Right cardiac atrium (tissue), 5 donors: ENCODE measurements at regions not wholly inside any gene's neighbourhood (a gene's known extent, or its start where the extent isn't known, plus 50 kb on each side); places are given as distances from the start of the nearest gene placed in this dataset.

Experiments used
- ATAC-seq, 2 donors: fragments of 200-7000 bp; cut with Tn5 transposase; one replicate each; pipeline versions ENCODE4 v1.8.0 to v1.9.1; 2020; ENCODE audit warnings: moderate library complexity in 2 of 2, mild to moderate bottlenecking in 1 of 2
- DNase-seq, 3 donors: peaks; one replicate each; pipeline ENCODE4 v3.0.0-alpha.2; 2020
- H3K27ac ChIP-seq: one replicate; pipeline ENCODE4 v1.5.1; 2013; ENCODE audit warnings: mild to moderate bottlenecking, low read length, control low read depth, moderate library complexity
- H3K27me3 ChIP-seq: one replicate; pipeline ENCODE4 v1.6.1; 2013; ENCODE audit not compliant: control insufficient read depth, insufficient read depth
- H3K4me1 ChIP-seq: one replicate; pipeline ENCODE4 v1.6.1; 2013; ENCODE audit warnings: low read length; ENCODE audit not compliant: control insufficient read depth, insufficient read depth
- H3K4me3 ChIP-seq: one replicate; pipeline ENCODE4 v1.5.1; 2013; ENCODE audit warnings: low read length, control low read depth
- H3K9me3 ChIP-seq: one replicate; pipeline ENCODE4 v1.6.1; 2013; ENCODE audit warnings: low read length; ENCODE audit not compliant: control insufficient read depth
- WGBS: extraction: QIAGEN DNeasy Blood & Tissue Kit; methylation state at CpG from one replicate; pipeline ENCODE4 v1.1.7; 2013; 5-methylcytosine and 5-hydroxymethylcytosine counted together
- intact Hi-C, 4 donors: fragments of 100-400 bp; cut with DNase I; formaldehyde crosslinking; loops; one replicate each; pipeline versions ENCODE4 v1.11.0 to v1.14.0; 2022 to 2023
- donor health status: healthy with polysubstance abuse.
- donor health status: DM: no; HTN: yes; CAD: no.
- donor health status: DM: no; HTN: no; CAD: no.
- donor health status: DM: no; HTN: yes; CAD: no; lungs with severe emphysema.
- donor health status: DM: yes; HTN: yes; CAD: no.

DNA sequence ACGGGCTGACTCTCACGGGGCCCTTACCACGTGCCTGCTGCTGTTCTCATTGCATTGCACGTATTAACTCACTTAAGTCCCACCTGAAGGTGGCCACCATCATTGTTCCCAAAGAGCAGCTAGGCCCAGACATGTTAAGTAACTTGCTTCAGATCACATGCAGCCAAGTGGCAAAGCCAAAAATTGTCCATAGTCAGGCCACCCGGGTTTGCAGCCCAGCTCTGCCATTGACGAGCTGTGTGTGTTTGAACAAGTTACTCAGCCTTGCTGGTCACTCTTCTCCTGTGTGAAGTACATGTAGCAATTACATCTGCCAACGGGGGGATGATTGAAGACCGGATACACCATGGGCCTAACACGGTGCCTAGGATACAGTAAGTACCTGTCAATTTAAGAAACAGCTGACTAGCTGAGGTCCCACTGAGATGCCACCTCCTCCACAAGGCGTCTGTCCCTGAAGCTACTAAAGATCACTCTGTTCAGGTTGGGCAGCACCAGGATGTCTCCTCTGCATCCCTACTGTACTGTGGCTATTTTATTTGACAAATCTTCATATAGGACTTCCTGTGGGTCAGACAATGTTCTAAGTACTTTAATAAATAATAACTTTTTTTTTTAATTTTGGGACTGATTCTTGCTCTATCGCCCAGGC, 154.2 kb upstream of the MYCN start:
- no peaks in the 10 kb centered on the region for H3K9me3 ChIP-seq
- intact Hi-C loops = no loop called here
- DNase-seq (no peak), ATAC-seq (no peak)
- 91% methylated on average over 11 of the region's 11 CpGs for WGBS
- H3K27ac ChIP-seq = no peak overlapping the region
- no peaks in the 10 kb centered on the region for H3K27me3 ChIP-seq
- peaks cover 3% of the 10 kb centered on the region for H3K4me1 ChIP-seq
- no peak overlapping the region for H3K4me3 ChIP-seq

DNA sequence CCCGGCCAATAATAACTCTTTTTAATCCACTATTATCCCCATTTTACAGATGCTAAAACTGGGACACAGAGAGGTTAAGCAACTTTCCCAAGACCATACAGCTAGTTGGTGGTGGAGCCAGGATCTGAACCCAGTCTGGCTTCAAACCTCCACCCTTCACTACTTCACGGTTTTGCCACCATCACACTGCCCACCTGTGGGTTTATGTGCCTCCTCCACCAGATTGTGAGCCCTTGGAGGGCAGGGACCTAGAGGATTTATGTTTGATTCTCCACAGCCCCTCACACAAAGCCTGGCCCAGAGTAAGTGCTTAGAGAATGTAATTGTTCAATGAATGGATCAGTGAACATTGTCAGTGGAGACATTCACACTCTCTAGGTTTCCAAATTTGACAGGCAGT, 153.4 kb upstream of the MYCN start:
- ATAC-seq = no peak
- H3K4me1 ChIP-seq = peaks cover 3% of the 10 kb centered on the region
- WGBS = 92% methylated on average over 2 of the region's 2 CpGs
- no peaks in the 10 kb centered on the region for H3K27me3 ChIP-seq
- no peak overlapping the region for H3K27ac ChIP-seq
- no peaks in the 10 kb centered on the region for H3K9me3 ChIP-seq
- no peak overlapping the region for H3K4me3 ChIP-seq
- no peak for DNase-seq
- intact Hi-C loops = no loop called here

DNA sequence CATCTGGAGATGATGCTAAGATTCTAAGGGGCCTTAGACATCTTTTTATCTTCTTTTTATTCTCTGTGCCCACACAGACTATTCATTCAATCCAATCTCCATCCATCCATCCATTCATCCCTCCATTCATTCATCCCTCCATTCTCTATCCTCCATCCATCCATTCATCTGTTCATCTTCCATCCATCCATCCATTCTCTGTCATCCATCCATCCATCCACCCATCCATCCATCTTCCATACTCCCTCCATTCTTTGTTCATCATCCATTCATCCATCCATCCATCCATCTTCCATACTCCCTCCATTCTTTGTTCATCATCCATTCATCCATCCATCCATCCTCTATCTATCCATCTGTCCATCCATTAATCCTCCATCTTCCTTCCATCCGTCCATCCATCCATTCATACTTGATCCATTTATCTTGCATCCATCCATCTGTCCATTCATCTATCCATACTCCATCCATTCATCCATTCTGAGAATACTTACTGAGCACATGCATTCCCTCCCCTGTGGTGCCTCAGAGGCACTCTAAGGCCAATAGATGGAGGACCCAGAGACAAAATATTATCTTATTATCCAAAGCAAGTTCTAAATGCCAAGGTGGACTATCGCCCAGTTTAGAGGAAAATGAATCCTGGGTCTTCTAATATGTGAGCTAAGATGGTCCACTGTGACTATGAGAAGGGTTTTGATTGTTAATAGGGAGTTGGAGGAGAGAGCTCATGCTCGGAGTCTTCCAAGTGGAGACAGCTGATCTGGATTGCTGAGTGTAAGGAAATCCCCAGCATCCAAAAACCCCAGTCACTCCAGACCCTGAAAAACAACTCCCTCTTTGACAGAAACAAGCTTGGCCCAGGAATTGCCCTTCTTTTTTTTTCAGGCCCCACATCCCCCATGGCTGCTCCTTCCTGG, 152.6 kb upstream of the MYCN start:
- ATAC-seq = no peak
- Histone ChIP-seq H3K9me3 (no peaks in the 10 kb centered on the region), H3K4me1 (peaks cover 3% of the 10 kb centered on the region), H3K27me3 (no peaks in the 10 kb centered on the region), H3K27ac (no peak overlapping the region), H3K4me3 (no peak overlapping the region)
- WGBS = 74% methylated on average over 3 of the region's 3 CpGs
- intact Hi-C loops = no loop called here
- DNase-seq = no peak

DNA sequence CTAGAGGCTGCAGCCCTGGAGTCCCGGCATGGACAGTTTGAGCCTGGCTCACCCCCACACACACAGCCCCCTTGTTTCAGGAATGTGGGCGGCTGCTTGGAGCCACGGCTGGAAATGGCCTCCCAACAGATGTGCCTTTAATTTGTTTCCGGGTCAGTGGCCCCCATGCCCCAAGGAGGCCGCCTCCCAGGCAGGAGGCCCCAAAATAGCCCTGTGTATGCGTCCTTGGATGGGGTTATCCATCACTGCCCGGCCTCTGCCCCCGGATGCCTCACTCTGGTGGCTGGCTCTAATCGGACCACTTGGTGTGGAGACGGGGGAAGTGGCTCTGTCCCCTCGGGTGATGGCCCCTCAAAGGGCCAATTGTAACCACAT, 151.9 kb upstream of the MYCN start:
- Histone ChIP-seq H3K27me3 (no peaks in the 10 kb centered on the region), H3K4me1 (peaks cover 3% of the 10 kb centered on the region), H3K9me3 (no peaks in the 10 kb centered on the region), H3K27ac (no peak overlapping the region), H3K4me3 (no peak overlapping the region)
- ATAC-seq = no peak
- no peak for DNase-seq
- 29% methylated on average over 11 of the region's 11 CpGs for WGBS
- intact Hi-C loops = no loop called here

DNA sequence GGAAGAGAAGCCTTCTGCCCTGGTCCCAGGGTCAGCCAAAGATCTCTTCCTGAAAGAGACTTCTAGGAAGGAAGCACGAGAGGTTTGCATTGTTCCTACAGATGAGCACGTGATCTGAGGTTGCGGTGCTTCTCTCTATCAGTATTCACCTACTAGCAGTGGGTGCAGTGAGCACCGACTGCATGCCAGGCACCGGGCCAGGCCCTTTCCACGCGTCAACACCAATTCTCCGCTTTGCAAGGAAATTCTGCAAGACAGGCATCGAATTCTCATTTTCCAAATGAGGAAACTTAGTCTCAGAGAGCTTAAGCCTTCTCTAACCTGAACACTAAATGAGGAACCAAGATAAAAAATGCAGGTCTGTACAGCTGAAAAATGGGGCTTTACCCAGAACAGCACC, 151.5 kb upstream of the MYCN start:
- 40% methylated on average over 9 of the region's 9 CpGs for WGBS
- H3K27ac ChIP-seq = no peak overlapping the region
- ATAC-seq (no peak), DNase-seq (no peak)
- no peaks in the 10 kb centered on the region for H3K27me3 ChIP-seq
- intact Hi-C loops = no loop called here
- H3K4me1 ChIP-seq = peaks cover 3% of the 10 kb centered on the region
- no peaks in the 10 kb centered on the region for H3K9me3 ChIP-seq
- H3K4me3 ChIP-seq = no peak overlapping the region

DNA sequence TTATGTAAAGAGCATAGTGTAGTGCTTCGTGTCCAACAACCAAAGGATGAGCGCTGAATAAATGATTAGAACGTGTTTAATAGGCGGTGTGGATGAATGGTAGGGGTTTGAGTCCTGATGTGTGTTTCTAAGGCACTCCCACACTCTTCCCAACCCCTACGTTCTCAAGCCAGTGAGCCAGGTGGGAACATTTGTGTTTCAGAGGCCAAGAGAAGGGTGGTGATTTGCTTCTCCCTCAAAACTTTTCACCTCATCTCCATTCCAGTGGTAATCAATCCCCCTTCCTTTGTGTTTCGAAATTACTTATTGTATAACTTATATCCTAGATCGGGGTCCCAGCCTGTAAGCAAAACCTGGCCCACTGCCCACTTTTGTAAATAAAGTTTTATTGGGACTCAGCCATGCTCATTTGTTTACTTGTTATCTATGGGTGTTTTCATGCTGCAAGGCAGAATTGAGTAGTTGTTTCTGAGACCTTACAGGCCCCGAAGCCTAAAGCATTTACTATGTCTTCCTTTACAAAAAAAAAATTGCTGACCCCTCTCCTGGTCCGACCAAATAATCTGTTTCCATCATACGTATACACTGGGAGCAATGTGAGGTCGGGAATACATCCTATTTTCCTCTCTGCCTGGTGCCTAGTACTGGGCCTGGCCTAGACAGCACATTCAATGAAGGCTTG, 150.8 kb upstream of the MYCN start:
- 88% methylated on average over 11 of the region's 11 CpGs for WGBS
- DNase-seq = no peak
- no peak for ATAC-seq
- Histone ChIP-seq H3K9me3 (no peaks in the 10 kb centered on the region), H3K4me1 (peaks cover 3% of the 10 kb centered on the region), H3K27me3 (no peaks in the 10 kb centered on the region), H3K4me3 (no peak overlapping the region), H3K27ac (no peak overlapping the region)
- intact Hi-C loops = no loop called here

DNA sequence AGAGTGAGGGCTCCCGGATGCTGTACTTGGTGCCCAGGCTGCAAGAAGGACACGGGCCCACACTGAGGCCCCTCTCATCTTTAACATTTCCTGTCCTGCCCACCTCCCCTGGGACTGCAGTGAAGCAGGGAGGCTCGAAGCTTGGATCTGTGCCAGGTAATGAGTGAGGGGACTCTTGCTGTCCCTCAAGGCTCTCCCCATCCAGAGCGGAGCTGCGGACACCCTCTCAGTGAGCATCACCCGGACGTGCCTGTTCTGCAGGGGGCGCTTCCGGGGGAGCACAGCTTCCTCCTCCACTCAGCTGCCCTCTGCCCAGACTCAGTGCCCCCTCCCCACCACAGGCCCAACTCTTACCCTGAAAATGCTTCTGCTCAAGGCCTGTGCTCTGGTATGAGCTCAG, 150.0 kb upstream of the MYCN start:
- H3K9me3 ChIP-seq = no peaks in the 10 kb centered on the region
- H3K27me3 ChIP-seq = no peaks in the 10 kb centered on the region
- H3K27ac ChIP-seq = no peak overlapping the region
- peaks cover 3% of the 10 kb centered on the region for H3K4me1 ChIP-seq
- DNase-seq (no peak), ATAC-seq (peak in 1 of 2 donors; percentile 28)
- intact Hi-C loops = no loop called here
- no peak overlapping the region for H3K4me3 ChIP-seq
- 83% methylated on average over 9 of the region's 9 CpGs for WGBS

DNA sequence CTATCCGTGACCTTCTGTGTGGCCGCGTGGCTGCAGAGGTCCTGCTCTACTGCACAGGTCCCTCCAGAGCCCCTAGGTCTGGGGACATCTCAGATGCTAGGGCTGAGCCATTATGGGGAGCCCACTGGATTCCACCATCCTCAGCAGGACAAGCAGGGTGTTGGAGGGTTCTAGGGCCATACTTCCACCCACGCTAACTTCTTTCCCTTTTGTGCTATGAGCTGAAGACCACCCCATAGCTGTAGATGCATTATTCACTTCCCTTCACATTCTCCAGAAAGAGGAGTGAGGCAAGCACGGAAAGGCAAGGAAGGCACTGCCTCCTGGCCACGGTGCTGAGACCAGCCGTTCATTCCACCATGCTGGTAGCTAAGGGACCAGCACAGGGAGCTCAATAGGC, 149.5 kb upstream of the MYCN start:
- ATAC-seq = no peak
- intact Hi-C loops = no loop called here
- Histone ChIP-seq H3K27ac (no peak overlapping the region), H3K4me3 (no peak overlapping the region), H3K9me3 (no peaks in the 10 kb centered on the region), H3K27me3 (no peaks in the 10 kb centered on the region), H3K4me1 (peaks cover 3% of the 10 kb centered on the region)
- 86% methylated on average over 7 of the region's 7 CpGs for WGBS
- DNase-seq = no peak

DNA sequence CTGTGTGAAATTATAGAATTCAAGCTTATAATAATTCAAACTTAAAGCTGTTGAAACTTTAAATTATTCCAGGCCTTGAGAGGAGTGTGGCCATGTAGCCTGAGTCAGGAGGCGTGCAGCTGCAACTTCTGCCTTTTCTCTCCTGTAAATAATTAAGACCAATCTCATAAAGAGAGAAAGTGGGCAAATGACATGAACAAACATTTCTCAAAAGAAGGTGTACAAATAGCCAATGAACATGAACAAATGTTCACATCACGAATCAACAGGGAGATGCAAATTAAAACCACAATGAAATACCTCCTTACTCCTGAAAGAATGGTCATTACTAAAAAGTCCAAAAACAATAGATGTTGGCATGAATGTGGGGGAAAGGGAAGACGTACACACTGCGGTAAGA, 149.1 kb upstream of the MYCN start:
- H3K4me3 ChIP-seq = no peak overlapping the region
- H3K9me3 ChIP-seq = no peaks in the 10 kb centered on the region
- no peak overlapping the region for H3K27ac ChIP-seq
- 94% methylated on average over 4 of the region's 4 CpGs for whole genome bisulfite sequencing
- DNase-seq = no peak
- H3K4me1 ChIP-seq = peaks cover 3% of the 10 kb centered on the region
- ATAC-seq = no peak
- intact Hi-C loops = no loop called here
- H3K27me3 ChIP-seq = no peaks in the 10 kb centered on the region

DNA sequence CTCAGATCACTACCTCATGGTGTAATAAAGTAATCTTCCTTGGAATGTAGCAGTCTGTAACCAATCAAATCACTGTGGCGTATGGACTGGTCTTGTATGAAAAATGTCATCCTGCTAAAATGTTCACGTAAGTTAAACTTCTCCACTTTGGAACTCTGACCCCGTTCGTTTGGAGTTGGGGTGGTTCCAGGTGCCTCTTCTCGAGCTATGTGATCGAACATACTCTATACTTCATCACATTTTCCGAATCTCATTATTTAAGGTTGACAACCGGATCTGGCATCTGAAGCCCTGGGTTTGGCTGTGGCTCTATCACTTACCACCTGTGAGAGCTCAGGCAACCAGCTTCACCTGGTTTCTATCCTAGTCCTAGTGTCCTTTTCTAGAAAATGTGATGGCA, 148.0 kb upstream of the MYCN start:
- intact Hi-C loops = no loop called here
- no peak overlapping the region for H3K27ac ChIP-seq
- 81% methylated on average over 8 of the region's 8 CpGs for WGBS
- ATAC-seq (no peak), DNase-seq (no peak)
- no peak overlapping the region for H3K4me3 ChIP-seq
- no peaks in the 10 kb centered on the region for H3K27me3 ChIP-seq
- peaks cover 3% of the 10 kb centered on the region for H3K4me1 ChIP-seq
- no peaks in the 10 kb centered on the region for H3K9me3 ChIP-seq
